ENCODE measurements at regions not wholly inside any gene's neighbourhood (a gene's known extent, or its start where the extent isn't known, plus 50 kb on each side); places are given as distances from the start of the nearest gene placed in this dataset.

- no peaks in the 10 kb centered on the region for H4K20me1 ChIP-seq (replicated peaks; ENCODE audit: insufficient read depth)
- DNase-seq (ENCODE audit: low spot score) (no peak), ATAC-seq (no peak)
- H2AFZ ChIP-seq, result no peak overlapping the region; the same call in 1 of the 2 replicates
- H3K4me2 ChIP-seq, result no peak overlapping the region
- H3K27me3 ChIP-seq (ENCODE audit: insufficient read depth), result no peaks in the 10 kb centered on the region
- H3K9me2 ChIP-seq (ENCODE audit: insufficient read depth), result peaks cover 10% of the 10 kb centered on the region
- no peaks in the 10 kb centered on the region for H3K27me3 Mint-ChIP-seq (ENCODE audit: insufficient read depth, low read depth, poor library complexity)
- H3K79me2 ChIP-seq (replicated peaks; ENCODE audit: insufficient read depth), result no peaks in the 10 kb centered on the region
- H3K36me3 ChIP-seq (ENCODE audit: insufficient read depth), result no peaks in the 10 kb centered on the region
- no peak for TF ChIP-seq ZNF114 (CRISPR knock-in tag; IDR thresholded peaks at IDR 0.05)
- no peak for TF ChIP-seq NANOG (IDR thresholded peaks at IDR 0.05; ENCODE audit: borderline replicate concordance)
- H3K27ac Mint-ChIP-seq, result 0 out of 2 replicates have a peak overlapping the region, but pooled peaks have one; percentile 26
- no peaks in the 10 kb centered on the region for H3K4me1 Mint-ChIP-seq
- H3K4me3 Mint-ChIP-seq, result no peak overlapping the region
- no peaks in the 10 kb centered on the region for H3K36me3 Mint-ChIP-seq (ENCODE audit: low read depth)
- H3F3A ChIP-seq (replicated peaks; ENCODE audit: low read depth), result no peaks in the 10 kb centered on the region
- H3K27ac ChIP-seq (ENCODE audit: low read depth), result no peak overlapping the region
- no peaks in the 10 kb centered on the region for H3K4me1 ChIP-seq (ENCODE audit: insufficient read depth)
- H3K9me3 Mint-ChIP-seq, result no peaks in the 10 kb centered on the region
- no peak overlapping the region for H3K4me3 ChIP-seq
Measured at GRCh38 chr2:160869411-160869810, 290.8 kb upstream of the TANK start.

DNA sequence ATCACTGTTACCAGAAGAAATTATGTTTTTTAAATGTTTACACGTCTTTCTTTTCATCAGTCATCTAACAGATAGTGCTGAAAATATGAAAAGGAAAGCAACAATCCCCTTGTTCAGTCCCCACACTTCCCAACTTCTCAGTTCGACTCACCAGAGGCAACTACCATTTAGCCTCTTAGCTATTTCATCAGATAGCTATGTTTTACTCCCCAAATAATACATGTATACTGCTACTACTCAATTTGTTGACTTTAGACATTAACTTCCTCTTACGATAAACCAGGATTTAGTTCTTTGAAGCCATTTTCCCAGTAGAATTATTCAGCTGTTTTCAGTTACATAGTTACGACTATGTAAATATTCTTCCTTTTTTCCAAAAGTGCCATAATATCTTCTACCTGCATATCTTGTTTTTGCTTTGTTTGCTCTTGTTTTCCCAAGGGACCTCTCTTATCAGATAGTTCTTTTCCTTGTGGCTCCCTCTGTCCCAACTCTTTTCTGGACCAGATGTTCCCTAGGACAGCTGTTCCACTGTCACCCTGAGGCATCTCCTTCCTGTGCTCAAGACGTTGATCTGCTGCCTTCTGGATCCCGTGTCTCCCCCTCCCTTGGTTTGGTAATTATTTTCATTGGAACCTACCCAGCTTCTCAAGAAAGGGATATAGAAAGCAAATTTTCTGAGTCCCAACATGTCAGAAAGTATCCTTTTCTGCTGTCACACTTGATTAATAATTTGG is 289.3 kb upstream of the TANK start:
- no peaks in the 10 kb centered on the region for H3K4me1 Mint-ChIP-seq
- Histone ChIP-seq H3K36me3 (ENCODE audit: insufficient read depth) (no peaks in the 10 kb centered on the region), H3K4me1 (ENCODE audit: insufficient read depth) (no peaks in the 10 kb centered on the region), H3F3A (replicated peaks; ENCODE audit: low read depth) (no peaks in the 10 kb centered on the region), H3K27ac (ENCODE audit: low read depth) (no peak overlapping the region), H2AFZ (no peak overlapping the region), H3K4me3 (no peak overlapping the region), H3K9me2 (ENCODE audit: insufficient read depth) (peaks cover 18% of the 10 kb centered on the region), H3K79me2 (replicated peaks; ENCODE audit: insufficient read depth) (no peaks in the 10 kb centered on the region), H4K20me1 (replicated peaks; ENCODE audit: insufficient read depth) (no peaks in the 10 kb centered on the region), H3K27me3 (ENCODE audit: insufficient read depth) (no peaks in the 10 kb centered on the region), H3K4me2 (no peak overlapping the region)
- DNase-seq (ENCODE audit: low spot score), result no peak
- H3K27ac Mint-ChIP-seq, result no peak overlapping the region
- no peaks in the 10 kb centered on the region for H3K9me3 Mint-ChIP-seq
- no peaks in the 10 kb centered on the region for H3K36me3 Mint-ChIP-seq (ENCODE audit: low read depth)
- ATAC-seq, result no peak
- H3K27me3 Mint-ChIP-seq (ENCODE audit: insufficient read depth, low read depth, poor library complexity), result no peaks in the 10 kb centered on the region
- H3K4me3 Mint-ChIP-seq, result no peak overlapping the region
- TF ChIP-seq, protein P1, sequence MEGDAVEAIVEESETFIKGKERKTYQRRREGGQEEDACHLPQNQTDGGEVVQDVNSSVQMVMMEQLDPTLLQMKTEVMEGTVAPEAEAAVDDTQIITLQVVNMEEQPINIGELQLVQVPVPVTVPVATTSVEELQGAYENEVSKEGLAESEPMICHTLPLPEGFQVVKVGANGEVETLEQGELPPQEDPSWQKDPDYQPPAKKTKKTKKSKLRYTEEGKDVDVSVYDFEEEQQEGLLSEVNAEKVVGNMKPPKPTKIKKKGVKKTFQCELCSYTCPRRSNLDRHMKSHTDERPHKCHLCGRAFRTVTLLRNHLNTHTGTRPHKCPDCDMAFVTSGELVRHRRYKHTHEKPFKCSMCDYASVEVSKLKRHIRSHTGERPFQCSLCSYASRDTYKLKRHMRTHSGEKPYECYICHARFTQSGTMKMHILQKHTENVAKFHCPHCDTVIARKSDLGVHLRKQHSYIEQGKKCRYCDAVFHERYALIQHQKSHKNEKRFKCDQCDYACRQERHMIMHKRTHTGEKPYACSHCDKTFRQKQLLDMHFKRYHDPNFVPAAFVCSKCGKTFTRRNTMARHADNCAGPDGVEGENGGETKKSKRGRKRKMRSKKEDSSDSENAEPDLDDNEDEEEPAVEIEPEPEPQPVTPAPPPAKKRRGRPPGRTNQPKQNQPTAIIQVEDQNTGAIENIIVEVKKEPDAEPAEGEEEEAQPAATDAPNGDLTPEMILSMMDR (conservative IDR thresholded peaks at IDR 0.05; ENCODE audit: low read depth in 2 of 2), result no peak
- TF ChIP-seq CREB1 (CRISPR knock-in tag; IDR thresholded peaks at IDR 0.05; ENCODE audit: low read depth) (no peak), ZNF114 (CRISPR knock-in tag; IDR thresholded peaks at IDR 0.05) (no peak), STAT1 (IDR thresholded peaks at IDR 0.05; ENCODE audit: unreplicated experiment) (no peak), EZH2 (IDR thresholded peaks at IDR 0.05; ENCODE audit: low read depth, unreplicated experiment) (no peak), NANOG (IDR thresholded peaks at IDR 0.05; ENCODE audit: borderline replicate concordance) (no peak), ETS1 (IDR thresholded peaks at IDR 0.05) (no peak), POLR2AphosphoS5 (IDR thresholded peaks at IDR 0.05; ENCODE audit: low read depth) (no peak), ZNF331 (CRISPR knock-in tag; IDR thresholded peaks at IDR 0.05; ENCODE audit: low read depth) (no peak), JUNB (IDR thresholded peaks at IDR 0.05; ENCODE audit: unreplicated experiment) (no peak), EZH2phosphoT487 (IDR thresholded peaks at IDR 0.05; ENCODE audit: unreplicated experiment) (no peak)
- TF ChIP-seq, protein P2, sequence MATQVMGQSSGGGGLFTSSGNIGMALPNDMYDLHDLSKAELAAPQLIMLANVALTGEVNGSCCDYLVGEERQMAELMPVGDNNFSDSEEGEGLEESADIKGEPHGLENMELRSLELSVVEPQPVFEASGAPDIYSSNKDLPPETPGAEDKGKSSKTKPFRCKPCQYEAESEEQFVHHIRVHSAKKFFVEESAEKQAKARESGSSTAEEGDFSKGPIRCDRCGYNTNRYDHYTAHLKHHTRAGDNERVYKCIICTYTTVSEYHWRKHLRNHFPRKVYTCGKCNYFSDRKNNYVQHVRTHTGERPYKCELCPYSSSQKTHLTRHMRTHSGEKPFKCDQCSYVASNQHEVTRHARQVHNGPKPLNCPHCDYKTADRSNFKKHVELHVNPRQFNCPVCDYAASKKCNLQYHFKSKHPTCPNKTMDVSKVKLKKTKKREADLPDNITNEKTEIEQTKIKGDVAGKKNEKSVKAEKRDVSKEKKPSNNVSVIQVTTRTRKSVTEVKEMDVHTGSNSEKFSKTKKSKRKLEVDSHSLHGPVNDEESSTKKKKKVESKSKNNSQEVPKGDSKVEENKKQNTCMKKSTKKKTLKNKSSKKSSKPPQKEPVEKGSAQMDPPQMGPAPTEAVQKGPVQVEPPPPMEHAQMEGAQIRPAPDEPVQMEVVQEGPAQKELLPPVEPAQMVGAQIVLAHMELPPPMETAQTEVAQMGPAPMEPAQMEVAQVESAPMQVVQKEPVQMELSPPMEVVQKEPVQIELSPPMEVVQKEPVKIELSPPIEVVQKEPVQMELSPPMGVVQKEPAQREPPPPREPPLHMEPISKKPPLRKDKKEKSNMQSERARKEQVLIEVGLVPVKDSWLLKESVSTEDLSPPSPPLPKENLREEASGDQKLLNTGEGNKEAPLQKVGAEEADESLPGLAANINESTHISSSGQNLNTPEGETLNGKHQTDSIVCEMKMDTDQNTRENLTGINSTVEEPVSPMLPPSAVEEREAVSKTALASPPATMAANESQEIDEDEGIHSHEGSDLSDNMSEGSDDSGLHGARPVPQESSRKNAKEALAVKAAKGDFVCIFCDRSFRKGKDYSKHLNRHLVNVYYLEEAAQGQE (IDR thresholded peaks at IDR 0.05; ENCODE audit: unreplicated experiment), result no peak
